HG03520 (cell line): ENCODE measurements at regions not wholly inside any gene's neighbourhood (a gene's known extent, or its start where the extent isn't known, plus 50 kb on each side); places are given as distances from the start of the nearest gene placed in this dataset.
"Not testable (repeated sequence)": the region's sequence is repeated elsewhere in the genome, so short reads cannot be mapped to it uniquely, and the experiment has no call there.

Experiments
- ATAC-seq: cut with Tn5 transposase; IDR thresholded peaks from one replicate; pipeline ENCODE4 v1.9.1; 2021; ENCODE audit warnings: mild to moderate bottlenecking, moderate library complexity; ENCODE audit not compliant: unreplicated experiment

DNA sequence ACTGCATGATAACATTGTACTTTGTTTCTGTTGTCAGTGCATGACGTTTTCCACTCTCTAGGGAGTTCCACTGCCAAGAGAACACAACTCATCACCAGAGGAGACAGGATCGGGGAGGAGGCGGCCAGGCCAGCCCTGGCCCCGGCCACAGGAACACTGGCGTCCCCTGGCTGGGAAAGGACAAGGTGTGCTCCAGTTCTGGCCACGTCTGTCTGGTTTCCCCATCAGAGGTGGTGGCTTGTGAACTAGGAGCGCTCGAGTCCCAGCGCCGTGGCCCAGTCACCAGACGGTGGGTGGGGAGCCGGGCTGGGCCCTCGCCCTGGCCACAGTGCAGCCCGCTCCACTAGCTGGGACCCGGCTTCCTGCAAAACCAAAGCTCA is 211.9 kb upstream of the IRX4 start:
- no peak for ATAC-seq

DNA sequence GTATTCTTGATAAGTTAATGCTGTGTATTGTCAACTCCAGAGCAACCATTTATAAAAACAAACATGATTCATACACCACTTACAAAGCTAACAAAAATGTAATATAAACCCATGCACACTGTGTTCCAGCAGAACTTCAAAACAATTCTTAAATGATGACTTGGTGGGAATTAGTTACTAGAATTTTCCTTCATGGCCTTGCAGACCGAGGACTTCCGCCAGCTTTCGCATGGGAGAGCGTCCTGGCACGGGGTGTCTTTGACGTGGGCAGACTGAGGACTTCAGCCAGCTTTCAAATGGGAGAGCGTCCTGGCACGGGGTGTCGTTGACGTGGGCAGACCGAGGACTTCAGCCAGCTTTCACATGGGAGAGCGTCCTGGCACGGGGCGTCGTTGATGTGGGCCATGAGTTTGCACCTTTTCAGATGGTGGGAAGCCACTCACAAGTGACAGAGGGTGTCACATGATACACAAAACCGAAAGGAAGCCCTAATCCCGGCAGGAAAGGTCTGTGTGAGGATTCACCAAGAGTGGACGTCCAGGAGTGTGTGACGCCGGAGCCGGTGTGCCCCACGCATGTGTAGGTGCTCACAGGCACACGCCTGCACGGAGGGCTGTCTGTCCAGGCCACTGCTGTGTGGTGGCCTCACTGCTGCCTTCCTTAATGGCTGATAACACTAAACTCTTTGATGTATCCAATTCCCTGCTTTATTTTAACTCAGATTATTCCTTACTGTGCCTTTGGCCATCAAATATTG is 211.3 kb upstream of the IRX4 start:
- ATAC-seq, result no peak

- no peak for ATAC-seq
These were observed 209.2 kb upstream of the IRX4 start for GRCh38 chr5:2091921-2092320.

DNA sequence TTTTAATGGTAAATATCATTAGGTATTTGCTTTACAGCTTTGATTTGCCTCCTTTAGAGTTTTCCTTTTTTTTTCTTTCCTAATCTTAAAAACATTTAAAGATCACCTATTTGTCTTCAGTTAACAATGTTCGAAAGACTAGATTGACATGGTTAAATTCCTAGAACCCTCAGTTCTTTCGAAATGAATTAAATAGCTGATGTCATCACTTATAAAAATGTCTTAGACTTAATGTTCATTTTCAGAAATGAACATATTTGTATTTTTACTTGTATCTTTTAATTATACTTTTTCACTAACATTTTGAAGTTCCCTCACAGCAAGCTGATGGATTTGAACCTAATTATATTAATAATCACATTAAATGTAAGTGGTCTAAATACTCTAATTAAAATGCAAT is 205.3 kb upstream of the IRX4 start:
- ATAC-seq, result no peak

DNA sequence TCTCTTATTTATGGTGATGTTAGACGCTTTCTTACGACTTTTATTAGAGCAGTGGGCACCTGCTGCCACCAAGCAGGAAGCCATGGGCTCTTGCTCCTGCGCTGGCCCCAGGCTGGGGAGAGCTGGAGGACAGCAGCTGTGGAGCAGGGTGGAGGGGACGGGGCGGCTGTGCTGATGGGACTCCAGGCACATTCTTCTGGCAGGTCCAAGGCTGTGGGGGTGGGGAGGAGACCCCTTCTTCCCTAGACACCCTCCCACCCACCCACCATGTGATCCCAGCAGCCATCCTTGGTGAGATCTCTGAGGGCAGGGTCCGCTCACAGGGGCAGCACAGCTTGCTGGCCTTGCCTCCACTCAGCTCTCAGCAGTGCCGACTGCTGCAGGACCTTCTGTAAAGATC is 192.6 kb upstream of the IRX4 start:
- ATAC-seq, result no peak

DNA sequence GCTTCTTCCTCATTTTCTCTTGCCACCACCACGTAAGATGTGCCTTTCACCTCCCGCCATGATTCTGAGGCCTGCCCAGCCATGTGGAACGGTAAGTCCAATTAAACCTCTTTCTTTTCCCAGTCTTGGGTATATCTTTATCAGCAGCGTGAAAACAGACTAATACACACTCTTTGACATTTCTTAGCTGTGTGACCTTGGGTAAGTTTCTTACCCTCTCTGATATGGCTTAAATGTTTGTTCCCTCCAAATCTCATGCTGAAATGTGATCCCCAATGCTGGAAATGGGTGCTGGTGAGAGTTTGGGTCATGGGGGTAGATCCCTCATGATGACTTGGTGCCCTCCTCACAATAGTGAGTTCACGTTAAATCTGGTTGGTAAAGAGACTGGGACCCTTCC is 188.8 kb upstream of the IRX4 start:
- ATAC-seq, result no peak

DNA sequence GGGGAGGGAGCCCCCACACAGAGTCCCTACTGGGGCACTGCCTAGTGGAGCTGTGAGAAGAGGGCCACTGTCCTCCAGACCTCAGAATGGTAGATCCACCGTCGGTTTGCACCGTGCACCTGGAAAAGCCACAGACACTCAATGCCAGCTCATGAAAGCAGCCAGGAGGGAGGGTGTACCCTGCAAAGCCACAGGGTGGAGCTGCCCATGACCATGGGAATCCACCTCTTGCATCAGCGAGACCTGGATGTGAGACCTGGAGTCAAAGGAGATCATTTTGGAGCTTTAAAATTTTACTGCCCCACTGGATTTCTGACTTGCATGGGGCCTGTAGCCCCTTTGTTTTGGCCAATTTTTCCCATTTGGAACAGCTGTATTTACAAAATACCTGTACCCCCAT is 188.1 kb upstream of the IRX4 start:
- ATAC-seq, result not testable (repeated sequence)

GRCh38 chr5:2068531-2068930 is 185.8 kb upstream of the IRX4 start:
- ATAC-seq, result no peak

GRCh38 chr5:2066373-2066772 is 183.6 kb upstream of the IRX4 start:
- no peak for ATAC-seq

DNA sequence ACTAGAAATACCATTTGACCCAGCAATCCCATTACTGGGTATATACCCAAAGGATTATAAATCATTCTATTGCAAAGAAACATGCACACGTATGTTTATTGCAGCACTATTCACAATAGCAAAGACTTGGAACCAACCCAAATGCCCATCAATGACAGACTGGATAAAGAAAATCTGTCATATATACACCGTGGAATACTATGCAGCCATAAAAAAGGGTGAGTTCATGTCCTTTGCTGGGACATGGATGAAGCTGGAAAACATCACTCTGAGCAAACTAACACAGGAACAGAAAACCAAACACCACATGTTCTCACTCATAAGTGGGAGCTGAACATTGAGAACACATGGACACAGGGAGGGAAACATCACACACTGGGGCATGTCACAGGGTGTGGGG is 180.7 kb upstream of the IRX4 start:
- ATAC-seq, result not testable (repeated sequence)

DNA sequence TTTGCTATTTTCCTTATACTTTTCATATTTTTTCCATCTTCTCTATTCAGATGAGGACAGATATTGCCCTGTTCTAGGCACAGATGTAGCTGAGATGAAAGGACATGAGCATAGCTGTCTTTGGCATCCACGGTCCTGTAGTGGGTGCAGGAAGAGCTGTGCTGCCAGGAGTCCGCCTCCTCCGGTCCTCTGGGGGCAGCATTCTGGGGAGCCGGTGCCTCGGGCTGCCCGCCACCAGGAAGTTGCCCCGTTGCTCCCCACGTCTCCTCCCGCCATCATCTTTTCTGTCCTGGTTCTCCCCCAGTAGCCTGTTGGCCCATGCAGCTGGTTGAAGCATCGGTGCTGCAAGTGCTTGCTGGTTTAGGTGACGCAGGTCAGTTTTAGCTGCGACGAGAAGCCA is 170.0 kb upstream of the IRX4 start:
- no peak for ATAC-seq

- ATAC-seq, result no peak
These were observed 167.2 kb upstream of the IRX4 start for GRCh38 chr5:2049876-2050275.

- ATAC-seq, result no peak
These were observed 165.9 kb upstream of the IRX4 start for GRCh38 chr5:2048664-2049063.

DNA sequence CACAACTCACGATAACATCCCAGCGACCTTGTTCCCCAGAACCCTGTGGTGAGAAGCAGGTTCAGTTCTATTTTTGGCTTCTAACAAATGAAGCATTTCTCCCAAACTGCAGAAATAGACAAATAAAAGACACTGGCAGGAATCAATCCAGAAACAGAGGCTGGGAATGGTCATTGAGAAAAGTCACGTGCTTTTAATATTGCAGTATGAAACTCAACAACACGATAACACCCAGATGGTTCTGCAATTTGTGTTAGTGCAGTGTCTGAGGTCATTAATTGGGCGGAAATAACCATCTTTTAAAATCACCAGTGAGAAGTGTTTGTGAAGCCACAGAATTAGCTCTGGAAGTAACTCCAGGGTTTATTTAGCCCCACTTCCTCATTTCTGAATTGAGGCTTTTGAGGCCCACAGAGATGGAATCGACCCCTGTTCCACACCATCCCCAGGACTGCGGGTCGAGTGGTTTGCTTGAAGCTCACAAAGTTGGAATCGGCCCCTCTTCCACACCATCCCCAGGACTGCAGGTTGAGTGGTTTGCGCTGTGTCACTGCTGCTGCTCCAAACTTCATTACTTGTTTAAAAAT is 164.7 kb upstream of the IRX4 start:
- no peak for ATAC-seq

DNA sequence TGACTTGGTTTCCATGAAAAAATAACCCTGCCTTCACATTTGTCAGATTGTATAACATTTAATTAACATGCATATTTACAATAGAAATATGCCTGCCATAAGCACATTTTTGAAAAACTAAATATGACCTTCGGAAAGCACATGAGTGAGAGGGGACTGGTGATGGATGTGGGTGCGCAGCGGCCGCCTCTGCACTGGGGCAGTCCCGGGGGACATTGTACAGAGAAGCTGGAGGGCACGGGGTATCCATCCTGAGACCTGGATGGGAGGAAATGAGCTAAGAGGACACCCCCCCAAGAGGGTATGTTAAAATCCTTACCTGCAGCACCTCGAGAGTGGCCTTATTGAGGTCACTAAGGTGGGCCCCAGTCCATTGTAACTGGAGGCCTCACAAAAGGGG is 161.3 kb upstream of the IRX4 start:
- no peak for ATAC-seq

DNA sequence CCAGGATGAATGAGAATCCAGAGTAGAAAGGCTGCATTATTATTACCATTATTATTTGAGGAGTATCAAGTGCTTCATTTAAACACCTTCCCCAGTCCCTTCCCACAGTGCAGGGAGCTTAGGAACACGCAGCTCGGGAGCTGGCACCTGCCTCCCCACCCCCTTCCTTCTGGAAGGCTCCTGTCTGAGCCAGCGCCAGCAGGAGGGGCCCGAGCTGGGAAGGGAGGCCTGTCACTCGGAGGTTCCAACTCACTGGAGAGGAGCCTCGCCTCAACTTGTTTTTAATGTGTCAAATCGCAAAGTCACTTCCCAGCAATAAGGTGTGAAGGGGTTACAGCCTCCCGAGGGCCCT is 156.4 kb upstream of the IRX4 start:
- no peak for ATAC-seq

- ATAC-seq, result peak; percentile 86
These were observed 155.8 kb upstream of the IRX4 start for GRCh38 chr5:2038321-2039179.

DNA sequence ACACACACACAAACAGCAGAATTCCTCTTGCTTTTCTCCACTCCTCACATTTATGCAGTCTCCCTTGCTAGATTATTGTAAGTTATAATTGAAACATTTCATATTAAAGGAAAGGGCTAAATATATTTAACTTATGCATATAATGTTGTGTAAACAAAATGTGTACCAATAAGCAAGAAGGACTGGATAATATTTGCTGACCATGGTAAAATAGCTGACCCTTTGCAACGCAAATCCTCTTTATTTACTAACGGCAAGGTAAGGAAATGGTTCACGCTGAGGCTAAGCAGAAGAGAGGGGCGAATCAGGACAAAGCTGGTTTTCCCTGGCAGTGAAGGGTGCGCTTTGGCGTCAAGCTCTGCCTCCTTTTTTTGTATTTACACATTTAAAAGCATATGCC is 154.2 kb upstream of the IRX4 start:
- no peak for ATAC-seq

DNA sequence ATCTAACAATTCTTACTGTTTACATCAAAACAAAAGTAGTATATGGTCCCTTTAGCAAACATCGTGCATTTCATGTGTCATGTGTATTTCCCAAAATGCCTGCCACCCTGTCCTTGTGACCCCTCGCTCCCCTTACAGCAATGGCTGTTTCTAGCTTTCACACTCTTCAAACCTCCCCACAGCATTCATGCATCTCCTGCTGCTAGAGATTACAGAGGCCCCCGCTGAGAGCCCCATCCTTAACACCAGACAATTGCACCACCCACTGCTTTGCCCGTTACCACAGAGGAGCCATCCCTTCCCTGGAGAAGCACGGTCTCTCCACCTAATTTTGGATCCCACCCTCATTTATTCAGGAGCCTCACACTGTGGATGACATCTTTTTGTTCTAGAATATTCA is 149.7 kb upstream of the IRX4 start:
- no peak for ATAC-seq

GRCh38 chr5:2031581-2031980 is 148.9 kb upstream of the IRX4 start:
- no peak for ATAC-seq

DNA sequence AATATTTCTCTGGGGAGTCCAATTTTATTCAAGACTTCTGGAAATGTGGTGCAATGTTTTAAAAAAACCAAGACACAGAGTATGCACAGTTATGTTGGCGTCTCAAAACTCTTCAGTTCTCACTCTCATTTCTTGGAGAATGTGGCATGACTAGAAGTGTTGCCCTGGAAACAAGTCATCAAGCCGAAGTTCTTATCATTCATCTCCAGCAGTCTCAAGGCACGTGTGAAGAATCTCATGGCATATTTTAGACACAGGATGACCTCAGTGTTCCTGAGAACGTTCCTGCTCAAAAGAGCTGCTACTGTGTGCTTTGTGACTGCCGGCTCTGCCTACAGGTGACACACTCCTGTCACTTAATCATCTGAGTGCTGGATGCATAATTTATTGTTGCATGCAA is 147.4 kb upstream of the IRX4 start:
- ATAC-seq, result no peak

- no peak for ATAC-seq
These were observed 146.5 kb upstream of the IRX4 start for GRCh38 chr5:2029206-2029605.
